ENCODE measurements at regions not wholly inside any gene's neighbourhood (a gene's known extent, or its start where the extent isn't known, plus 50 kb on each side); places are given as distances from the start of the nearest gene placed in this dataset.
"Not testable (repeated sequence)": the region's sequence is repeated elsewhere in the genome, so short reads cannot be mapped to it uniquely, and the experiment has no call there.

GRCh38 chr18:43341014-43341413 is 63.7 kb upstream of the SYT4 start:
- DNase-seq (ENCODE audit: low spot score): no peak

DNA sequence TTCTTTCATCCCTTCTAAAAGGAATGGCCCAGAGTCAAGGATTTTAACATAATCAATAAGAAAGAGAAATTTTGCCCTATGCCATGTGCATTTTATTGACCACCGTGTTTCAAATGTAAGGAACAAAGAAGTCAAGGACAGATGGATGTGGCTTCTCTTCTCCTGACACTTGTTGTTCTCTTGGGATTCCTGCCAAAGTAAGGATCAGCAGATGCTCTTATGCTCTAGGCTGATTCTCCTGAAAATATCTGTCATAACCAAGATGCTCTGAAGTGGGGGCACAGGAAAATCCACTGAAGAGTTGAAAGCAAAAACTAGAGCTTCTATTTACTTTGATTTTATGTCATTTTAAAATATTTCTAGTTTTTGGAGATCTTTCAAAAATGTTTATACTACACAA is 72.9 kb upstream of the SYT4 start:
- no peak for DNase-seq (ENCODE audit: low spot score)

- DNase-seq (ENCODE audit: low spot score): no peak
These were observed 87.2 kb upstream of the SYT4 start for GRCh38 chr18:43364535-43364934.

- no peak for DNase-seq (ENCODE audit: low spot score)
These were observed 90.6 kb upstream of the SYT4 start for GRCh38 chr18:43367895-43368294.

- DNase-seq (ENCODE audit: low spot score): not testable (repeated sequence)
These were observed 92.0 kb upstream of the SYT4 start for GRCh38 chr18:43369311-43369710.

DNA sequence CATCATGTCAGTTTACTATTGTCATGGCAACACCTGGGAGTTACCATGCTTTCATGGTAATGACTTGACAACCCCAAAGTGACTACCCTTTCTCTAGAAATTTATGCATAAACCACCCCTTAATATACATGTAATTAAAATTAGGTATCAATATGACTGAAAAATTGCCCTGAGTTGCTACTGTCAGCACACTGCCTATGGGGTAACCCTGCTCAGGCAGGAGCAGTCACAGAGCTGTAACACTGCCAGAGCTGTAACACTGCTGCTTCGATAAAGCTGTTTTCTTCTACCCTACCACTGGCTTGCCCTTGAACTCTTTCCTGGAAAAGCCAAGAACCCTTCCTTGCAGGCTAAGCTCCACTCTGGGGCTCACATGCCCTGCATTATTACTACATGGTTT is 95.5 kb upstream of the SYT4 start:
- no peak for DNase-seq (ENCODE audit: low spot score)

- DNase-seq (ENCODE audit: low spot score): no peak
These were observed 102.9 kb upstream of the SYT4 start for GRCh38 chr18:43380104-43380672.

DNA sequence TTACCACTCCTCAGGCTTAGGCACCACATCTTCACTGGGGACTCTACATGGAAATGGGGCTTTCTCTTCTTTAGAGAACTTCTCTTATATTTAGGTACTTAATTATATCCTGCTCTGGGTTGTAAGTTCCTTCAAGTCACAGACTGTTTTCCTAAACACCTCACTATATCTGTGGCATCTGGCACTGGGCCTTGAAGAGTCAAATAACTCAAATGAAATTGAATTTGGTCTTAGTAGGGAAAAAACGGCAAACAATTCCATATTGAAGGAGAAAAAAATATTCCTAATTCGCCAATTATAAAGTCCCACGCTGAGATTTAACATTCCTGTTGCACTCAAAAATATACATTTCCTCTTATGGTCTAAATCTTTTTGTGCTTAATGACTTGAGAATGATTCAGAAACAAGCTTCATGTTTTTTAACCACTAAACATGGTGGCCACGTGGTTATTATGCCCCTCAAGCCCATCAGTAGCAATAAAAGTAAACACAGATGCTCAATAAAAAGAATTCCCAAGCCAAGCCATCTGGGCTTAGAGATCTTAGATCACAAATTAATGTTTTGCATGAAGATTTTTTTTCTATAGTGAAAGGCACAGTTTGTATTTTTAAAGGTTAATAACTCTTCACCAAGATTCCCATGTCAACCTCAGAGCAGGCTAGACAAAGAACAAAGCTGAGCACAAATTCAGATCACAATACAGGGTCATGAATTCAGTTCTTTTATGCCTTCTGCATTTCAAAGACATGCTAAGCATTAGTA is 105.5 kb upstream of the SYT4 start:
- DNase-seq (ENCODE audit: low spot score): no peak

DNA sequence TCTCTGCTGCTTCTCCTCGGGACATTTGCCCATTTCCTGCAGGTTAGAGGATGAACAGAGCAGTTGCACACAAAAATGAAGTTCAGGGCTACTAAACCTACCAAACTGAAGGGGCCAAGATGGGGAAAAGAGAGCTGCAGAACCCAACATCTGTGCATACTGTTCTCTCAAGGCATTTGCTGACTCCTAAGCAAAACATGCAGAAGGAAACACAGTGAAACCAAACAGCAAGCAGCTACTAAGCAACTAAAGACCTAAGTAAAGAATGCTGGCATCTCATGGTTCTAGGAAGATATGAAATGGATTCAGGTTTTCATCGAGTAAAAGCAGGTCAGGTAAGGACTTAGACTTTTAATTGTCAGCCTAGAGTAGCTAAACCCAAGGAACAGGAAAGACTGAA is 111.9 kb upstream of the SYT4 start:
- DNase-seq (ENCODE audit: low spot score): no peak

DNA sequence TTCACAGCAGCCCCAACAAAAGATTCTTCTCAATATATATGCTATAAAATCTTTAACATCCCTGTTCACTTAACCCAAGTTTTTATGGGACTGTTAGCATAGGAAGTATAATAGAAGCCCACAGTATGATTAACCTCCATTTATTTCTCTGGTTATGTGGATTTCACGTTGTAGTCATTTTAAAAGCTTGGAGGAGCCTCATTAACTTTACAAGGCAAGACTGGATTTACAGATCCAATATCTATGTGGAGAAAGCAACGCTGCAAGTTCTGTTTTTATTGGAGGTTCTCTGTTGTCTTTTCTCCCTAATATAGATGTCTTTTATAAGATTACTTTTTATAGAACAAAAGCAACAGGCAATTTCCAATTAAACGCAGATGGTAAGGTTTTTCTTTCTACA is 114.9 kb upstream of the SYT4 start:
- no peak for DNase-seq (ENCODE audit: low spot score)

GRCh38 chr18:43393174-43393573 is 115.9 kb upstream of the SYT4 start:
- no peak for DNase-seq (ENCODE audit: low spot score)

- no peak for DNase-seq (ENCODE audit: low spot score)
These were observed 119.0 kb upstream of the SYT4 start for GRCh38 chr18:43396266-43396665.

- no peak for DNase-seq (ENCODE audit: low spot score)
These were observed 121.3 kb upstream of the SYT4 start for GRCh38 chr18:43398601-43399000.

GRCh38 chr18:43405097-43405496 is 127.8 kb upstream of the SYT4 start:
- no peak for DNase-seq (ENCODE audit: low spot score)

DNA sequence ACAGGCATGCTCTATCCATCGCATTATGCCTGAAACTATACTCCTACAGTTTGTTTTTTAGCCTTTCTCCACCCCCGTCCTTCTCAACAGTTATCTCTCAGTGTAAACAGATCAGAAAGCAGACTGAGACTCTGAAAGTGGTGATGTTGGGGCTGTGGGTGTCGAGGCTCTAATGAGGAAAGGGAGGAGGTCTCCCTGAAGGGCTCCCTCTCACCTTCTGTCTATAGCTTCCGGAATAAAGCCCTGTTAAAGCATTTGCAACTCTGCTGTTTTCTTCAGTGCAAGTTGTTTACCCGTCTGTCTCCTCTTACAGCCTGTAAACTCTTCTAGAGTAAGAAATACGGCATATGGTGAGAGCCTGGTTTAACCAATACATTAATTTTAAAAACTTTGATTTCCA is 136.7 kb upstream of the SYT4 start:
- no peak for DNase-seq (ENCODE audit: low spot score)

- no peak for DNase-seq (ENCODE audit: low spot score)
These were observed 142.8 kb upstream of the SYT4 start for GRCh38 chr18:43420091-43420490.

GRCh38 chr18:43420950-43421349 is 143.7 kb upstream of the SYT4 start:
- DNase-seq (ENCODE audit: low spot score): no peak

DNA sequence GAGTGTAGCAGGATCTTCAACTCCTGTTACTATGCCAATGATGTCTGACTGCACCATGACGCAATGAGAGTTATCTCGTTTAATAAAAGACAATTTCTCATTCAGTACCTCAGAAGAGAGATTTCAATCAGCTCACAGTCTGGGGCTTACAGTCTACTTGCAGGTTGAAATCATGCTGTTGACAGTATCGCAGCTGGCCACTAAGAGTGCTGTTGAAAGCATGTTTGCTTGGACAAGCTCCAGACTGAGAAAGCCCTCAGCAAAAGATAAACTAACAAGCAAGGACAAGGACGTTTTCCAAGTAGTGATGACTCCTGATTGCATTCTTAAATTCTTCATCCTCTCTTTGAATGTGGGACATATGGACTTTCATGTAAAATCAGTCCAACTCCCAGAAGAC is 145.2 kb upstream of the SYT4 start:
- no peak for DNase-seq (ENCODE audit: low spot score)

GRCh38 chr18:43435851-43436250 is 158.6 kb upstream of the SYT4 start:
- no peak for DNase-seq (ENCODE audit: low spot score)

DNA sequence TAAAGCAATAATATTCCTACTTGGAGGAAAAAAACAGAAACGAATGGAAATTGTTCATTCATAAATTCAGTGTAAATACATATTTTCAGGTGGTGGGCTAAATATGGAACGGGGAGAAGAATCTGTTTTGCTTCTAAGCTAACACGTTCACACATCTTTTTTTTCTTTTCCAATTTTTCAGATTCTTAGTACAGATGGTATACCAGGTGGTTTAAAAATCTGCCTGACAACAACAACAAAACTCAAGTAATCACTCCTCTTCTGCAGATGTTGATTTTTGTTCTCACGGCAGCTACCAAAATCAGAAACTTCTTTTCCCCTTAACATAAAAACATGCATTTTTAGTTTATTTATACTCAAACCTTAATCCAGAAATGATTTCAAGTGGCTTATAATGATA is 164.8 kb upstream of the SYT4 start:
- DNase-seq (ENCODE audit: low spot score): no peak

DNA sequence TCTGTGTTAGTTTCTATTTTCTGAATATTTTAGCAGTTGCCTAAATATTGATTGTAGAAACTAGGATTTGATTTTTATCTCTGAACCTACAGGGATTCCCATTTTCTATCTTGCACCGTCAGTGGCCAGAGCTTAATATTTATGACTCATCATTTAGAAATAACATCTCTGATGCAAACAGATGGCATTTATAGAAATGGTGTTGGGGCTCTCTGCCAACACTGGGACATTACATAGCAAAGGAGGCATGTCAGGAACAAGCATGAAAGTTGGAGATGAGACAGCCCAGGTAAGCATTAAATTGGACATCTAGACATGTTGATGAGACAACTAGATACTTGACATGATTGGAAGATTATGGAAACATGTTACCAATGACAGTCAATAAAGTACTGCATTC is 165.3 kb upstream of the SYT4 start:
- no peak for DNase-seq (ENCODE audit: low spot score)

DNA sequence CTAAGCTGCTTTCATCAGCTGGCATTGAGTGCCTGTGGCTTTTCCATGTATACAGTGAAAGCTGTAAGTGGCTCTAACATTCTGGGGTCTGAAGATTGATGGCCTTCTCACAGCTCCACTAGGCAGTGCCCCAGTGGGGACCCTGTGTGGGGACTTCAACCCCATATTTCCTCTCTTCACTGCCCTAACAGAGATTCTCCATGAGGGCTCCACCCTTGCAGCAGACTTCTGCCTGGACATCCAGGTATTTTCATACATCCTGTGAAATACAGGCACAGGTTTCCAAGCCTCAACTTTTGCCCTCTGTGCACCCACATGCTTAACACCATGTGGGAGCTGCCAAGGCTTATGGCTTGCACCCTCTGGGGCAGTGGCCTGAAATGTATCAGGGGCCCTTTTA is 188.2 kb upstream of the SYT4 start:
- no peak for DNase-seq (ENCODE audit: low spot score)

- DNase-seq (ENCODE audit: low spot score): no peak
These were observed 194.6 kb upstream of the SYT4 start for GRCh38 chr18:43471873-43472272.

DNA sequence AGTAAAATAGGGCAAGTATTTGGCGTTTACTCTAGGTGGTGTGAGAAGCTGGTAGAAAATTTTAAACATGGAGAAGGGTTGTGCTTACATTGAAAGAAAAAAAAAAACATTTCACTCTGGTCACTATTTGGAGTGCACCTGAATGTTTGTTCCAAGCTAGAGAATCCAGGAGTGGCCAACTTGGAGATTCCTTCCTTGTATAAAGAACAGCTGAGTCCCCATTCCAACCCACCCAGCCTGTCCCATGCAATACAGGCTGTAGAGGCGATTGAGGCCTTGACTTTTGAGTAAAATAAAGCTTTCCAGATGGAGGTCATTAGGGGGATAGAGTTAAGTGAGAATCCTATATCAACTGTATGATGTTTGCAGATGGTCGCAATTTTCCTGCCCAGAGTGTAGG is 203.8 kb upstream of the SYT4 start:
- no peak for DNase-seq (ENCODE audit: low spot score)

Data from ureter (tissue), 1 donor.